Loucy (cell line): ENCODE measurements at regions not wholly inside any gene's neighbourhood (a gene's known extent, or its start where the extent isn't known, plus 50 kb on each side); places are given as distances from the start of the nearest gene placed in this dataset.

ENCODE experiments used
- CTCF ChIP-seq: fragments of 200-600 bp; sonication (generic); conservative IDR thresholded peaks from 2 replicates; pipeline ENCODE4 v1.5.1; 2014; ENCODE audit warnings: mild to moderate bottlenecking, antibody characterized with exemption, low read length
- EZH2phosphoT487 ChIP-seq: fragments of 200-600 bp; IDR thresholded peaks from 2 replicates; pipeline ENCODE4 v1.6.1; 2018; ENCODE audit warnings: antibody characterized with exemption, mild to moderate bottlenecking, moderate library complexity, borderline replicate concordance

- TF ChIP-seq CTCF (no peak), EZH2phosphoT487 (no peak)
Observed at GRCh38 chr2:59674100-59674499, 879.4 kb downstream of the BCL11A start.
